Heart left ventricle (tissue), 13 donors: ENCODE measurements at regions not wholly inside any gene's neighbourhood (a gene's known extent, or its start where the extent isn't known, plus 50 kb on each side); places are given as distances from the start of the nearest gene placed in this dataset.

Source experiments
- POLR2A ChIP-seq, 2 donors: fragments of 450-650 bp; IDR thresholded peaks; one replicate each; pipeline ENCODE4 v1.6.1; 2017; ENCODE audit warnings: antibody characterized with exemption in 2 of 2, mild to moderate bottlenecking in 2 of 2, moderate library complexity in 2 of 2
- TF ChIP-seq, protein P1 (sequence below), 12 donors: fragments of 200-600 bp; sonication (generic) in 4 of 12; IDR thresholded peaks; one replicate each; pipeline versions ENCODE4 v1.5.0 to v1.8.0; 2018 to 2022; ENCODE audit warnings: antibody characterized with exemption in 12 of 12, mild to moderate bottlenecking in 5 of 12
- donor health status: ischemic (EF 13 %, LVEDD 7.1; RV severe dilation, severe dysfunction).
- donor health status: DM: no; HTN: yes; CAD: no.
- donor health status: DM: no; HTN: no; CAD: no.
- donor health status: ischemic (EF 25% LVEDD 6.9; RV normal size, moderate dysfunction).
- donor health status: ischemic (EF 25% LVEDD 5.7; RV mildly dilated, moderate dysfunction).
- donor health status: ischemic (EF 35%, LVEDD 5.7; RV mildly dilated, moderate dysfunction).
- donor health status: nonischemic (EF 11% LVEDD 7.7; RV severe dilation, severe dysfunction).
- donor health status: DM: yes; HTN: yes; CAD: no.
- donor health status: PGD.
- donor health status: ischemic (EF 29% LVEDD 5.4; RV normal size, mild dysfunction).
- donor health status: nonischemic (EF 23%, LVEDD 6.1; RV moderate dilation, normal function).

DNA sequence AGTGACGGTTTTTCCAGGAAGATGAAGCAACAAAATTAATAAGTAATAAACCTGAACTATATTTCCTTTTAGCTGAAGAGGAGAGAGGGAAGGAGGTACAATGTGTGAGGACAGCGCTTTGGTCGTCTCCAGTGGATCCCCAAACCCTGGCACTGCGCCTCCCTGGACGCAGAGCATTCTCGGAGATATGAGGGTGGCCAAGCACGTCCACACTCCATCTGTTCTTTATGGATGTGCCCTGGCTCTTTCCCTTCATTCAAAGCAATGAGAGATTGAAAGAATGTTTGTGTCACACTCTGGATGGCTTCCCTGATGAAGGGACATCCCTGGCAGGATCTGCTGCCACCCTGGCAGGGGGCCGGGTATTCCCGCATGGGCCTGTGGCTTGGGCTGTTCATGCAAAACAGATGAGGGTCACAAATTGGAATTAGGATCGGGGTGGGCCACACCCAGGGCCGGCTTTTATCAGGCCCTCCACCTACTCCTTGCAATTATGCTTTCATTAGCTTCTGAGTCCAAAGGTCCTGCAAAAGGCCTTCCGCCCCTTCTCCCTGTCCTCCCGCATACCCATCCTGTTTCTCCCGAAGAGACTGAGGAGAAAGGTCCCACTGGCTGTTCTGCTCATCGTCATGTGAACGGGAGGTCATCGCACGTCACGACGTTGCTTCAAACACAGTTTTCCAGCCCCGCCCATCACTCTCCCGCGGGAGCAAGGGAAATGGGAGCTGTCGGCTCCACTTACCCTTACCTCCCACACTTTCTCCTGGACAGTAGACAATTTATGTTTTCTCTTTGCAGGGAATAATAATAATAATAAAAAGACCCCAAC lies 286.1 kb upstream of the IRX4 start:
- TF ChIP-seq, protein P1, sequence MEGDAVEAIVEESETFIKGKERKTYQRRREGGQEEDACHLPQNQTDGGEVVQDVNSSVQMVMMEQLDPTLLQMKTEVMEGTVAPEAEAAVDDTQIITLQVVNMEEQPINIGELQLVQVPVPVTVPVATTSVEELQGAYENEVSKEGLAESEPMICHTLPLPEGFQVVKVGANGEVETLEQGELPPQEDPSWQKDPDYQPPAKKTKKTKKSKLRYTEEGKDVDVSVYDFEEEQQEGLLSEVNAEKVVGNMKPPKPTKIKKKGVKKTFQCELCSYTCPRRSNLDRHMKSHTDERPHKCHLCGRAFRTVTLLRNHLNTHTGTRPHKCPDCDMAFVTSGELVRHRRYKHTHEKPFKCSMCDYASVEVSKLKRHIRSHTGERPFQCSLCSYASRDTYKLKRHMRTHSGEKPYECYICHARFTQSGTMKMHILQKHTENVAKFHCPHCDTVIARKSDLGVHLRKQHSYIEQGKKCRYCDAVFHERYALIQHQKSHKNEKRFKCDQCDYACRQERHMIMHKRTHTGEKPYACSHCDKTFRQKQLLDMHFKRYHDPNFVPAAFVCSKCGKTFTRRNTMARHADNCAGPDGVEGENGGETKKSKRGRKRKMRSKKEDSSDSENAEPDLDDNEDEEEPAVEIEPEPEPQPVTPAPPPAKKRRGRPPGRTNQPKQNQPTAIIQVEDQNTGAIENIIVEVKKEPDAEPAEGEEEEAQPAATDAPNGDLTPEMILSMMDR (IDR thresholded peaks at IDR 0.05): no peak
- TF ChIP-seq POLR2A (IDR thresholded peaks at IDR 0.05): no peak
